Hematopoietic multipotent progenitor cell treated with erythropoietin and hydrocortisone succinate and interleukin-3 and kit ligand, for 4 days (in vitro differentiated cells): ENCODE measurements at regions not wholly inside any gene's neighbourhood (a gene's known extent, or its start where the extent isn't known, plus 50 kb on each side); places are given as distances from the start of the nearest gene placed in this dataset.

Source experiments
- DNase-seq: peaks from one replicate; pipeline ENCODE4 v3.0.0-alpha.2; 2015

GRCh38 chr16:6993544-6993943 lies 339.1 kb upstream of the RBFOX1 start:
- no peak for DNase-seq

- DNase-seq, result no peak
These were observed 343.8 kb upstream of the RBFOX1 start for GRCh38 chr16:6988846-6989245.

- DNase-seq, result no peak
These were observed 354.7 kb upstream of the RBFOX1 start for GRCh38 chr16:6977916-6978315.

- DNase-seq, result no peak
These were observed 355.4 kb upstream of the RBFOX1 start for GRCh38 chr16:6977291-6977690.

- DNase-seq, result no peak
These were observed 355.9 kb upstream of the RBFOX1 start for GRCh38 chr16:6976716-6977115.

- no peak for DNase-seq
These were observed 362.3 kb upstream of the RBFOX1 start for GRCh38 chr16:6970171-6970857.

- DNase-seq, result no peak
These were observed 363.1 kb upstream of the RBFOX1 start for GRCh38 chr16:6969594-6969993.

- no peak for DNase-seq
These were observed 364.8 kb upstream of the RBFOX1 start for GRCh38 chr16:6967796-6968320.

GRCh38 chr16:6966925-6967324 lies 365.7 kb upstream of the RBFOX1 start:
- no peak for DNase-seq

- DNase-seq, result no peak
These were observed 368.0 kb upstream of the RBFOX1 start for GRCh38 chr16:6964679-6965078.

- no peak for DNase-seq
These were observed 370.9 kb upstream of the RBFOX1 start for GRCh38 chr16:6961704-6962103.

- DNase-seq, result no peak
These were observed 374.5 kb upstream of the RBFOX1 start for GRCh38 chr16:6958184-6958583.

GRCh38 chr16:6957681-6958080 lies 375.0 kb upstream of the RBFOX1 start:
- DNase-seq, result no peak

- no peak for DNase-seq
These were observed 376.1 kb upstream of the RBFOX1 start for GRCh38 chr16:6956511-6956910.

- DNase-seq, result no peak
These were observed 377.3 kb upstream of the RBFOX1 start for GRCh38 chr16:6955303-6955702.

- no peak for DNase-seq
These were observed 383.4 kb upstream of the RBFOX1 start for GRCh38 chr16:6949240-6949639.

GRCh38 chr16:6947291-6947690 lies 385.4 kb upstream of the RBFOX1 start:
- no peak for DNase-seq

- DNase-seq, result no peak
These were observed 385.8 kb upstream of the RBFOX1 start for GRCh38 chr16:6946802-6947201.

GRCh38 chr16:6946106-6946505 lies 386.5 kb upstream of the RBFOX1 start:
- DNase-seq, result no peak

GRCh38 chr16:6940968-6941367 lies 391.7 kb upstream of the RBFOX1 start:
- no peak for DNase-seq

GRCh38 chr16:6937641-6938040 lies 395.0 kb upstream of the RBFOX1 start:
- no peak for DNase-seq

GRCh38 chr16:6932871-6933385 lies 399.7 kb upstream of the RBFOX1 start:
- DNase-seq, result no peak

- DNase-seq, result no peak
These were observed 402.8 kb upstream of the RBFOX1 start for GRCh38 chr16:6929868-6930267.

GRCh38 chr16:6926762-6927161 lies 405.9 kb upstream of the RBFOX1 start:
- no peak for DNase-seq

- DNase-seq, result no peak
These were observed 406.3 kb upstream of the RBFOX1 start for GRCh38 chr16:6926341-6926740.
